ENCODE measurements at regions not wholly inside any gene's neighbourhood (a gene's known extent, or its start where the extent isn't known, plus 50 kb on each side); places are given as distances from the start of the nearest gene placed in this dataset.

DNA sequence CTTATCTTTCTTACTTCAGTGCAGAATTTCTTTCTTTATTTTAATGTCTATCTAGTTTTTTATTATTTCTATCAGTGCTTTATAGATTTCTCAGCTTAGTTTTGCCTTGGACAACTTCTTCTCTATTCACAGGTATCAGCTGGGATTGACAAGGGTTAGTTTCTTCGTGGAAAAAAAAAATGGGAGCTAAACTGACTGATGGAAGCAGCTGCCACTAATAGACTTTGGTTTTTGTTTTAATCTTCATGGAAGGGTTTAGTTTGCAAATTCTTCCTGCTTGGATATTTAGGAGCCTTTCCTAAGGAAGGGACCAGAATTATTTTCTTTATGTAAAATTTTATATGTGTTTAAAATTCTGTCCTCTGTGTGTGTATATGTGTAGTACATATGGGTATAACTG, 306.1 kb upstream of the FMN2 start:
- TF ChIP-seq CEBPB (IDR thresholded peaks at IDR 0.05; ENCODE audit: low read depth, low read length) (no peak), POLR2A (IDR thresholded peaks at IDR 0.05; ENCODE audit: low read depth, low read length) (no peak), MAZ (IDR thresholded peaks at IDR 0.05; ENCODE audit: borderline replicate concordance, low read depth, low read length) (no peak), BHLHE40 (IDR thresholded peaks at IDR 0.05; ENCODE audit: low read depth, low read length) (no peak), MXI1 (IDR thresholded peaks at IDR 0.05; ENCODE audit: borderline replicate concordance, low read depth, low read length) (no peak)
- TF ChIP-seq, protein P1, sequence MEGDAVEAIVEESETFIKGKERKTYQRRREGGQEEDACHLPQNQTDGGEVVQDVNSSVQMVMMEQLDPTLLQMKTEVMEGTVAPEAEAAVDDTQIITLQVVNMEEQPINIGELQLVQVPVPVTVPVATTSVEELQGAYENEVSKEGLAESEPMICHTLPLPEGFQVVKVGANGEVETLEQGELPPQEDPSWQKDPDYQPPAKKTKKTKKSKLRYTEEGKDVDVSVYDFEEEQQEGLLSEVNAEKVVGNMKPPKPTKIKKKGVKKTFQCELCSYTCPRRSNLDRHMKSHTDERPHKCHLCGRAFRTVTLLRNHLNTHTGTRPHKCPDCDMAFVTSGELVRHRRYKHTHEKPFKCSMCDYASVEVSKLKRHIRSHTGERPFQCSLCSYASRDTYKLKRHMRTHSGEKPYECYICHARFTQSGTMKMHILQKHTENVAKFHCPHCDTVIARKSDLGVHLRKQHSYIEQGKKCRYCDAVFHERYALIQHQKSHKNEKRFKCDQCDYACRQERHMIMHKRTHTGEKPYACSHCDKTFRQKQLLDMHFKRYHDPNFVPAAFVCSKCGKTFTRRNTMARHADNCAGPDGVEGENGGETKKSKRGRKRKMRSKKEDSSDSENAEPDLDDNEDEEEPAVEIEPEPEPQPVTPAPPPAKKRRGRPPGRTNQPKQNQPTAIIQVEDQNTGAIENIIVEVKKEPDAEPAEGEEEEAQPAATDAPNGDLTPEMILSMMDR (conservative IDR thresholded peaks at IDR 0.05; ENCODE audit: low read depth, low read length), result no peak
- TF ChIP-seq, protein P2, sequence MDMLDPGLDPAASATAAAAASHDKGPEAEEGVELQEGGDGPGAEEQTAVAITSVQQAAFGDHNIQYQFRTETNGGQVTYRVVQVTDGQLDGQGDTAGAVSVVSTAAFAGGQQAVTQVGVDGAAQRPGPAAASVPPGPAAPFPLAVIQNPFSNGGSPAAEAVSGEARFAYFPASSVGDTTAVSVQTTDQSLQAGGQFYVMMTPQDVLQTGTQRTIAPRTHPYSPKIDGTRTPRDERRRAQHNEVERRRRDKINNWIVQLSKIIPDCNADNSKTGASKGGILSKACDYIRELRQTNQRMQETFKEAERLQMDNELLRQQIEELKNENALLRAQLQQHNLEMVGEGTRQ (IDR thresholded peaks at IDR 0.05; ENCODE audit: low read depth, low read length), result no peak

All from IMR-90 (cell line).